Trophoblast cell (in vitro differentiated cells and primary cell): ENCODE measurements at regions not wholly inside any gene's neighbourhood (a gene's known extent, or its start where the extent isn't known, plus 50 kb on each side); places are given as distances from the start of the nearest gene placed in this dataset.

Experiments
- DNase-seq, 2 donors: peaks; one replicate each; pipeline ENCODE4 v3.0.0-alpha.2; 2016
- H2AFZ ChIP-seq: 2 replicates; pipeline ENCODE4 v1.6.1; 2013; ENCODE audit warnings: low read length, moderate library complexity, mild to moderate bottlenecking; ENCODE audit not compliant: insufficient read depth, poor library complexity
- H2AK5ac ChIP-seq: 2 replicates; pipeline ENCODE4 v1.6.1; 2013; ENCODE audit warnings: mild to moderate bottlenecking, low read length
- H2BK120ac ChIP-seq: 2 replicates; pipeline ENCODE4 v1.6.1; 2013; ENCODE audit warnings: low read length, mild to moderate bottlenecking, moderate library complexity; ENCODE audit not compliant: insufficient read depth, poor library complexity
- H2BK12ac ChIP-seq: 2 replicates; pipeline ENCODE4 v1.6.1; 2013; ENCODE audit warnings: mild to moderate bottlenecking, low read length, moderate library complexity
- H2BK5ac ChIP-seq: 2 replicates; pipeline ENCODE4 v1.6.1; 2013; ENCODE audit warnings: low read length, low read depth, moderate library complexity, mild to moderate bottlenecking; ENCODE audit not compliant: poor library complexity
- H3K14ac ChIP-seq: 2 replicates; pipeline ENCODE4 v1.6.1; 2013; ENCODE audit warnings: mild to moderate bottlenecking, low read length
- H3K18ac ChIP-seq: 2 replicates; pipeline ENCODE4 v1.6.1; 2013; ENCODE audit warnings: mild to moderate bottlenecking, low read length
- H3K23ac ChIP-seq: 2 replicates; pipeline ENCODE4 v1.6.1; 2013; ENCODE audit warnings: low read length
- H3K27ac ChIP-seq: 2 replicates; pipeline ENCODE4 v1.5.1; 2013; ENCODE audit warnings: low read depth, mild to moderate bottlenecking, inconsistent platforms, low read length, moderate library complexity
- H3K27me3 ChIP-seq: 2 replicates; pipeline ENCODE4 v1.6.1; 2013; ENCODE audit warnings: inconsistent platforms, mild to moderate bottlenecking, low read length, moderate library complexity; ENCODE audit not compliant: insufficient read depth
- H3K36me3 ChIP-seq, 2 experiments: 1 replicate in 1 of 2; 2 replicates in 1 of 2; pipeline ENCODE4 v1.6.1; 2013; ENCODE audit warnings: low read length in 2 of 2, mild to moderate bottlenecking in 2 of 2, moderate library complexity in 1 of 2; ENCODE audit not compliant: insufficient read depth in 2 of 2, control insufficient read depth in 1 of 2
- H3K4ac ChIP-seq: 2 replicates; pipeline ENCODE4 v1.6.1; 2013; ENCODE audit warnings: low read depth, mild to moderate bottlenecking, low read length, moderate library complexity
- H3K4me1 ChIP-seq, 2 experiments: 1 replicate in 1 of 2; 2 replicates in 1 of 2; pipeline ENCODE4 v1.6.1; 2013; ENCODE audit warnings: low read length in 2 of 2, mild to moderate bottlenecking in 2 of 2, moderate library complexity in 1 of 2; ENCODE audit not compliant: insufficient read depth in 2 of 2, control insufficient read depth in 1 of 2
- H3K4me2 ChIP-seq: 2 replicates; pipeline ENCODE4 v1.6.1; 2013; ENCODE audit warnings: inconsistent platforms, mild to moderate bottlenecking, low read length, moderate library complexity
- H3K4me3 ChIP-seq: 2 replicates; pipeline ENCODE4 v1.5.1; 2013; ENCODE audit warnings: mild to moderate bottlenecking, low read depth, low read length, inconsistent platforms
- H3K79me1 ChIP-seq: one replicate; pipeline ENCODE4 v1.6.1; 2013; ENCODE audit warnings: low read length
- H3K79me2 ChIP-seq: 2 replicates; pipeline ENCODE4 v1.6.1; 2013; ENCODE audit warnings: low read length, mild to moderate bottlenecking; ENCODE audit not compliant: control insufficient read depth, insufficient read depth, poor library complexity
- H3K9ac ChIP-seq: 2 replicates; pipeline ENCODE4 v1.6.1; 2013; ENCODE audit warnings: mild to moderate bottlenecking, low read length
- H3K9me3 ChIP-seq: 2 replicates; pipeline ENCODE4 v1.6.1; 2013; ENCODE audit warnings: low read depth, mild to moderate bottlenecking, control low read depth, inconsistent platforms, low read length; ENCODE audit not compliant: insufficient read depth
- H4K12ac ChIP-seq: 2 replicates; pipeline ENCODE4 v1.6.1; 2013; ENCODE audit warnings: low read depth, mild to moderate bottlenecking, low read length, moderate library complexity
- H4K8ac ChIP-seq: 2 replicates; pipeline ENCODE4 v1.6.1; 2013; ENCODE audit warnings: low read depth, mild to moderate bottlenecking, low read length, moderate library complexity
- H4K91ac ChIP-seq: one replicate; pipeline ENCODE4 v1.6.1; 2013; ENCODE audit warnings: low read depth, mild to moderate bottlenecking, low read length, moderate library complexity
- WGBS: extraction: QIAGEN DNeasy Blood & Tissue Kit; methylation state at CpG from one replicate; pipeline ENCODE4 v1.1.7; 2013; ENCODE audit warnings: missing lambda C conversion rate; ENCODE audit not compliant: insufficient read length, insufficient coverage; ENCODE audit errors: extremely low coverage; 5-methylcytosine and 5-hydroxymethylcytosine counted together

DNA sequence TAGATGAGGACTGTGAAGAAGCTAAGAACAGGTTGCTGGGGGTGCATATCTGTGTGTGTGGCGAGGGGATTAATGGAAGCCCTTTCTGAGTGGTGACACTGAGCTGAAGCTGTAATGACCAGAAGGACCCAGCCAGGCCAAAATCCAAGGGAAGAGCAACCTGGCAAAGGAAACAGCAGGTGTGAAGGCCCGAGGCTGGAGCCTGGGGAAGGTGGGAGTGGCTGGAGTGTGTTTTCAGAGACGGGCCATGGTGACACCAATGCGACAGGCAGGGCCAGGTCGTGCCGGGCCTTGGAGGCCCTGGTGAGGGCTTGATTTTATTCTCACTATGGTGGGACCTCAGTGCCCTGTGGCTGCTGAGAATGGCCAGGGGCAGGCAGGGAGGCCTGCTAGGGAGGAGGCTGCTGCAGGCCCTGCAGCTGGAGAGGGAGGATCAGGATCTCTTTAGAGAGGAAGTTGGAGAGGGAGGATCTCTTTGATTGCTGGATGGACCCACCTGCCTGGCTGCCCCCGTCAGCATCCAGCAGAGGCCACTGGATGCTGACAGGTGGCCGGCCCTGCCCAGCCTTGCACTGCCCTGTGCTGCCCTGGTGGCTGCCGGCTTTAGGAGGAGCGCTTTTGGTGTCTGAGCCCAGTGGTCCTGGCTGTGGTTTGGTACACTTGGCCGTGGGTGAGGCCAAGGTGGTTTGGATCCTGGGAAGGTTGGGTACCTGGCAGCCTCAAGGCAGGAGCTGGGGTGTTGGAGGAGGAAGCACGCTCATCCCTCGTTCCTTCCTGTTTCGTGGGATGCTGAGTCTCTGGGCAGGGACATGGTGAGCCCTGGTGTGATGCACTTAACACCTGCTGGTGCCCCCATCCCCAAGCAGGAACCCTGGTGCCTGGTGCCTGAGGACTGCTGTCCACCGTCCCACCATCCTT is 188.3 kb downstream of the SEC14L1 start:
- Histone ChIP-seq H4K12ac (no peak overlapping the region), H4K91ac (no peak overlapping the region)

GRCh38 chr17:77329741-77330531 is 189.2 kb downstream of the SEC14L1 start:
- DNase-seq, result no peak
- no peak overlapping the region for H3K9ac ChIP-seq
- H4K8ac ChIP-seq, result no peak overlapping the region
- peaks cover 4% of the 10 kb centered on the region for H3K79me1 ChIP-seq
- no peak overlapping the region for H3K23ac ChIP-seq
- H3K4me1 ChIP-seq, result peaks cover 7 to 14% of the 10 kb centered on the region in 2 experiments
- no peak overlapping the region for H3K14ac ChIP-seq
- no peak overlapping the region for H2BK120ac ChIP-seq
- H3K79me2 ChIP-seq, result peaks cover 2% of the 10 kb centered on the region
- H3K4me3 ChIP-seq, result no peak overlapping the region
- no peak overlapping the region for H2AFZ ChIP-seq
- H3K18ac ChIP-seq, result no peak overlapping the region
- H3K27ac ChIP-seq, result no peak overlapping the region
- H2AK5ac ChIP-seq, result no peak overlapping the region
- H3K4me2 ChIP-seq, result no peak overlapping the region
- H2BK12ac ChIP-seq, result peak overlapping the region; percentile 46
- no peaks in the 10 kb centered on the region for H3K27me3 ChIP-seq
- H4K12ac ChIP-seq, result no peak overlapping the region
- WGBS, result no CpG with 5 or more reads among the region's 21 CpGs
- H3K36me3 ChIP-seq, result no peaks in the 10 kb centered on the region
- H4K91ac ChIP-seq, result no peak overlapping the region
- no peaks in the 10 kb centered on the region for H3K9me3 ChIP-seq
- no peak overlapping the region for H2BK5ac ChIP-seq
- H3K4ac ChIP-seq, result peak overlapping the region; percentile 30

More for the DNA sequence above, 188.3 kb downstream of the SEC14L1 start:
- Histone ChIP-seq H3K79me2 (peaks cover 2% of the 10 kb centered on the region), H3K79me1 (peaks cover 6% of the 10 kb centered on the region), H3K4me1 (peaks cover 10 to 18% of the 10 kb centered on the region in 2 experiments), H3K4me3 (no peak overlapping the region), H3K9me3 (no peaks in the 10 kb centered on the region), H3K23ac (no peak overlapping the region), H3K27me3 (no peaks in the 10 kb centered on the region), H3K27ac (no peak overlapping the region), H3K18ac (no peak overlapping the region), H3K4me2 (no peak overlapping the region), H4K8ac (no peak overlapping the region), H2AK5ac (no peak overlapping the region), H3K4ac (no peak overlapping the region), H2BK12ac (no peak overlapping the region), H3K36me3 (no peaks in the 10 kb centered on the region), H2BK5ac (no peak overlapping the region), H3K9ac (peak overlapping the region; percentile 3), H2BK120ac (no peak overlapping the region), H3K14ac (no peak overlapping the region), H2AFZ (no peak overlapping the region)
- no CpG with 5 or more reads among the region's 15 CpGs for WGBS
- DNase-seq, result no peak

DNA sequence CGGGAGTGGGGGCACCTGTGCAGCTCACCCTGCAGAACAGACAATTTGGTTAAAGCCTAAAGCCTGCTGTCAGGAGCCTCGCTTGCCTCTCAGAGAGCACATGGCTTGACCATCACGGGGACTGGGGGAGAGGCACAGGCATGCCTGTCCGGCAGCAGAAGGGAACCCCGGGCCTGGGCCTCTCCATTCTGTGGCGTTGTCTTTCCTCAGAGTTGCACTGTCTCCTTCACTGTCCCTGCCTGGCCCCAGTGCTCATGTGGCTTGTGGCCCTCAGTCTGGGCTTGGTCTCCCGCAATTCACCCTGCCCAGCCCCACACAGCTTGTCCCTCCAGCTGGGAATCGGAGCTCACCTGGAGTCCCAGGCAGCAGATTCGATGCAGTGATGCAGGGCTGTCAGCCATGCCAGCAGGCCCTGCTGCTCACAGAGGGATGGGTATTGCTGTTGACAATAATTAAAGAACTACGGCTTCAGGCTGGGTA is 189.9 kb downstream of the SEC14L1 start:
- Histone ChIP-seq H3K23ac (no peak overlapping the region), H3K79me2 (peaks cover 2% of the 10 kb centered on the region), H3K14ac (no peak overlapping the region), H3K4me3 (no peak overlapping the region), H3K9ac (no peak overlapping the region), H4K8ac (no peak overlapping the region), H3K18ac (no peak overlapping the region), H2AK5ac (no peak overlapping the region), H3K4me2 (no peak overlapping the region), H2BK5ac (no peak overlapping the region), H3K27me3 (no peaks in the 10 kb centered on the region), H3K4ac (no peak overlapping the region), H4K12ac (no peak overlapping the region), H2BK12ac (no peak overlapping the region), H3K36me3 (no peaks in the 10 kb centered on the region), H3K27ac (no peak overlapping the region), H3K79me1 (peaks cover 2% of the 10 kb centered on the region), H2AFZ (no peak overlapping the region), H4K91ac (no peak overlapping the region), H2BK120ac (no peak overlapping the region), H3K4me1 (peaks cover 3 to 8% of the 10 kb centered on the region in 2 experiments), H3K9me3 (no peaks in the 10 kb centered on the region)
- DNase-seq, result no peak
- no CpG with 5 or more reads among the region's 10 CpGs for WGBS

- no CpG with 5 or more reads among the region's 23 CpGs for WGBS
- no peaks in the 10 kb centered on the region for H3K9me3 ChIP-seq
Observed at GRCh38 chr17:77331301-77331864, 190.6 kb downstream of the SEC14L1 start.

More at GRCh38 chr17:77331301-77331864, 190.6 kb downstream of the SEC14L1 start:
- Histone ChIP-seq H3K79me2 (peaks cover 2% of the 10 kb centered on the region), H4K12ac (peak overlapping the region; percentile 55), H3K4me3 (no peak overlapping the region), H3K4me1 (peaks cover 2 to 8% of the 10 kb centered on the region in 2 experiments), H3K9ac (no peak overlapping the region), H4K8ac (peak overlapping the region; percentile 80), H2BK12ac (peak overlapping the region; percentile 39), H3K18ac (peak overlapping the region; percentile 90), H3K4me2 (peak overlapping the region; percentile 62), H3K27me3 (no peaks in the 10 kb centered on the region), H2BK120ac (peak overlapping the region; percentile 67), H4K91ac (peak overlapping the region; percentile 77), H2BK5ac (no peak overlapping the region), H3K14ac (peak overlapping the region; percentile 66), H3K23ac (no peak overlapping the region), H3K4ac (no peak overlapping the region), H3K27ac (no peak overlapping the region), H2AFZ (peak overlapping the region; percentile 71), H2AK5ac (no peak overlapping the region), H3K79me1 (peaks cover 2% of the 10 kb centered on the region), H3K36me3 (no peaks in the 10 kb centered on the region)
- peak; percentile 84 to 96 for DNase-seq
